ENCODE measurements at regions not wholly inside any gene's neighbourhood (a gene's known extent, or its start where the extent isn't known, plus 50 kb on each side); places are given as distances from the start of the nearest gene placed in this dataset.
"Not testable (repeated sequence)": the region's sequence is repeated elsewhere in the genome, so short reads cannot be mapped to it uniquely, and the experiment has no call there.

- TF ChIP-seq, protein P1, sequence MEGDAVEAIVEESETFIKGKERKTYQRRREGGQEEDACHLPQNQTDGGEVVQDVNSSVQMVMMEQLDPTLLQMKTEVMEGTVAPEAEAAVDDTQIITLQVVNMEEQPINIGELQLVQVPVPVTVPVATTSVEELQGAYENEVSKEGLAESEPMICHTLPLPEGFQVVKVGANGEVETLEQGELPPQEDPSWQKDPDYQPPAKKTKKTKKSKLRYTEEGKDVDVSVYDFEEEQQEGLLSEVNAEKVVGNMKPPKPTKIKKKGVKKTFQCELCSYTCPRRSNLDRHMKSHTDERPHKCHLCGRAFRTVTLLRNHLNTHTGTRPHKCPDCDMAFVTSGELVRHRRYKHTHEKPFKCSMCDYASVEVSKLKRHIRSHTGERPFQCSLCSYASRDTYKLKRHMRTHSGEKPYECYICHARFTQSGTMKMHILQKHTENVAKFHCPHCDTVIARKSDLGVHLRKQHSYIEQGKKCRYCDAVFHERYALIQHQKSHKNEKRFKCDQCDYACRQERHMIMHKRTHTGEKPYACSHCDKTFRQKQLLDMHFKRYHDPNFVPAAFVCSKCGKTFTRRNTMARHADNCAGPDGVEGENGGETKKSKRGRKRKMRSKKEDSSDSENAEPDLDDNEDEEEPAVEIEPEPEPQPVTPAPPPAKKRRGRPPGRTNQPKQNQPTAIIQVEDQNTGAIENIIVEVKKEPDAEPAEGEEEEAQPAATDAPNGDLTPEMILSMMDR (IDR thresholded peaks at IDR 0.05; ENCODE audit: insufficient read depth, low read depth, low read length, missing control alignments): no peak
- no peak overlapping the region for H3K4me3 ChIP-seq (ENCODE audit: low read length)
- no peak for DNase-seq (ENCODE audit: low read depth)
These were observed 60.9 kb upstream of the EEF2KMT start for GRCh38 chr16:5158494-5158893.

GRCh38 chr16:5156486-5156885, 58.9 kb upstream of the EEF2KMT start:
- H3K4me3 ChIP-seq (ENCODE audit: low read length); DNase-seq (ENCODE audit: low read depth): not testable (repeated sequence)

- not testable (repeated sequence) for DNase-seq (ENCODE audit: low read depth); H3K4me3 ChIP-seq (ENCODE audit: low read length)
These were observed 56.4 kb upstream of the EEF2KMT start for GRCh38 chr16:5154006-5154405.

- DNase-seq (ENCODE audit: low read depth); H3K4me3 ChIP-seq (ENCODE audit: low read length): not testable (repeated sequence)
These were observed 53.8 kb upstream of the EEF2KMT start for GRCh38 chr16:5151409-5151808.

Measured in epithelial cell of esophagus (primary cell).